Fibroblast of mammary gland (primary cell): ENCODE measurements at regions not wholly inside any gene's neighbourhood (a gene's known extent, or its start where the extent isn't known, plus 50 kb on each side); places are given as distances from the start of the nearest gene placed in this dataset.

Source experiments
- DNase-seq: peaks from one replicate; pipeline ENCODE4 v3.0.0-alpha.2; 2010; ENCODE audit warnings: low read depth
- H3K4me3 ChIP-seq: 2 replicates; pipeline ENCODE4 v1.5.1; 2011; ENCODE audit warnings: low read depth, mild to moderate bottlenecking, low read length, moderate library complexity; ENCODE audit not compliant: control insufficient read depth
- TF ChIP-seq, protein P1 (sequence below): conservative IDR thresholded peaks from 2 replicates; pipeline ENCODE4 v1.5.1; 2011; ENCODE audit warnings: low read depth, low read length, inconsistent platforms; ENCODE audit not compliant: control insufficient read depth, insufficient read depth

DNA sequence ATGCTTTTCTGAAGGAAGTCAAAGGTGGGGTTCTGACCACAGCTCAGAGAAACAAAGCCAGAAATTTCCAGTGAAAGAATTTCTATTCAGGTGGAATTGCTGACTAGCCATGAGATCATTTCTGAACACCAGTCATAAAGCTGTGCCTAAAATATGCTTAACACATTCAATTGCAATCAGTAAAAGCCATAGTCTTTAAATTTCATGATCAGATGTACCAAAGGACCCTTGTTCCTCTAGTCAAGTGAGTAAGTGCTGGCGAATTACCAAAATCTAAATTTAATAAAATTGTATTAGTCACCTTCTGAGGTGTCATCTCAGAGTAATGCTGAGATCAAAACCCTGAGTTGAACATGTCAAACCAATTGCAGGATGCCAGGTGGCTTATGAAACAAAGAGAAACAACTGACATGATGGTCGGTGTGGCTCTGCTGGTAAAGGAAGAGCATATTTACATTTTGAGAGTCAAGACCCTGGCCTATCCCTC, 334.2 kb upstream of the CCNH start:
- TF ChIP-seq, protein P1, sequence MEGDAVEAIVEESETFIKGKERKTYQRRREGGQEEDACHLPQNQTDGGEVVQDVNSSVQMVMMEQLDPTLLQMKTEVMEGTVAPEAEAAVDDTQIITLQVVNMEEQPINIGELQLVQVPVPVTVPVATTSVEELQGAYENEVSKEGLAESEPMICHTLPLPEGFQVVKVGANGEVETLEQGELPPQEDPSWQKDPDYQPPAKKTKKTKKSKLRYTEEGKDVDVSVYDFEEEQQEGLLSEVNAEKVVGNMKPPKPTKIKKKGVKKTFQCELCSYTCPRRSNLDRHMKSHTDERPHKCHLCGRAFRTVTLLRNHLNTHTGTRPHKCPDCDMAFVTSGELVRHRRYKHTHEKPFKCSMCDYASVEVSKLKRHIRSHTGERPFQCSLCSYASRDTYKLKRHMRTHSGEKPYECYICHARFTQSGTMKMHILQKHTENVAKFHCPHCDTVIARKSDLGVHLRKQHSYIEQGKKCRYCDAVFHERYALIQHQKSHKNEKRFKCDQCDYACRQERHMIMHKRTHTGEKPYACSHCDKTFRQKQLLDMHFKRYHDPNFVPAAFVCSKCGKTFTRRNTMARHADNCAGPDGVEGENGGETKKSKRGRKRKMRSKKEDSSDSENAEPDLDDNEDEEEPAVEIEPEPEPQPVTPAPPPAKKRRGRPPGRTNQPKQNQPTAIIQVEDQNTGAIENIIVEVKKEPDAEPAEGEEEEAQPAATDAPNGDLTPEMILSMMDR: no peak
- H3K4me3 ChIP-seq: no peak overlapping the region
- DNase-seq: peak; percentile 47

DNA sequence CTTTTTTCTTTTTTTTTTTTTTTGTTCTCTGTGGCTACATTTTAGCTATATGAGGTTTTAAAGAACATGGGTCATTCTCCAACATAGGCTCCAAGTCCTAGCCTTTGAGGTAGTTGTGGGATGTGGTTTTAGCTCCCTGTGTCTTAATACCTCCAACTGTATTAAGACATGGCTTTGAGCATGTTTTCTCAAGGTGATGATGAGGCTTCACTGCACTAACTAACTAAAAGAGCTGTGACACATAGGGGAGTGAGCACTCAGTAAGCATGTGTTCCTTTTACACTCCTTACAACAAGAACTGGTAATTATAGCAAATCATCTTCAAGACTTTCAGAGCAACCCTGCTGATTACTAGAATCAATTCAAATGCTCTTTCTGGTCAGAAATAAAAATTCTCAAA, 333.6 kb upstream of the CCNH start:
- no peak overlapping the region for H3K4me3 ChIP-seq
- no peak for DNase-seq
- TF ChIP-seq, protein P1: no peak

DNA sequence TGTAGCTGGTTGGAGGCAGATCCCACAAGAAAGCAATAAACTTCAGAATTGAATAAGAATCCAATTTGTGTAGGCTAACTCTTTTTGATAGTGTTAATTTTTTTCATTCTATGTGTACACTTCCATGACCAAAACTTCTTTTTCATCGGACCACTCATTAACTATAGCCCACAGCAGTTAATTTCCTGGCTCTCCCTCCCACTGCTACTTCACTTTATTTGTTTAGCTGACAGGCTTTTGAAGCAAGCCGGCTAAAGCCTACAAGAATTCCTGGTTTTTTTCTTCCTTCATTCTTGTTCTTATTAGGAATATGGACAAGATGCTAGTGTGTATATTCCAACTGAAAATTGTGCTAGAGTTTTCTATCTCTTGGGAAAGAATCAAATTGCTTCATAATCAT, 329.2 kb upstream of the CCNH start:
- TF ChIP-seq, protein P1: no peak
- no peak for DNase-seq
- no peak overlapping the region for H3K4me3 ChIP-seq

DNA sequence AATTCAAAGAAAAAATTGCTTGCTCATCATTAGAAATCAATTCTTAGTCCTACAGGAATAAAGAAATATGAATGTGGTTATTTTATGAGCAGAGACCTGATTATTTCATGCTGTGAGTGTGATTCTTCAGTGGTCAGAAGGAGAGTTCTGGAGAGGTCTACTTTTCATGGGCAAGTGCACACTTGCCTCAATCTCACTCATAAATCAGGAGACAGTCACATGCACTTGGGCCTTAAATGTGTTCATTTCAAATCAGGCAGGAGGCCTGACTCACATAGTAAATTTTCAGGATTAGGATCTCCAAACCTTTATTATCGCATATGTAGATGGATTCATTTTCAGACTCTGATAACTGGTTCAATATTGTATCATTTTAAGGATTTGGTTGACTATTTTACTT, 323.2 kb upstream of the CCNH start:
- no peak for DNase-seq
- no peak overlapping the region for H3K4me3 ChIP-seq
- TF ChIP-seq, protein P1: no peak

DNA sequence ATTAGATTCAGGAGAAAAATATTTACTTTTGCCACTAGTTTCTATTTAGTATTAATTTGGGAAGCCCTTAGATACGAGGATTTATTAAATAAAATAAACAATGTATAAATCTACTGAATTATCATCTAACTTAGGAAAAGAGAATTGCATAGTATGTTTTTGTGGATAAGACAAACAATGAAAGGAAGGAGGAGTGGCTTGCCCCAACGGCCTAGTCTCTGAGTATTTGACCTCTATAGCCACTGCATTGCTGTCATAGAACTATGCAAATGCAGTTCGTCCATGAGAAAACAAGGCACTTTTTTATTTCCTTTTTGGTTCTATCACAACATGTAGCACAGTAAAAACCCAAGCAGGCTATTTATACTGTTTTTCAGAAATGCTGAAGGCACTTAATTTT, 321.2 kb upstream of the CCNH start:
- TF ChIP-seq, protein P1: no peak
- DNase-seq: no peak
- H3K4me3 ChIP-seq: no peak overlapping the region

DNA sequence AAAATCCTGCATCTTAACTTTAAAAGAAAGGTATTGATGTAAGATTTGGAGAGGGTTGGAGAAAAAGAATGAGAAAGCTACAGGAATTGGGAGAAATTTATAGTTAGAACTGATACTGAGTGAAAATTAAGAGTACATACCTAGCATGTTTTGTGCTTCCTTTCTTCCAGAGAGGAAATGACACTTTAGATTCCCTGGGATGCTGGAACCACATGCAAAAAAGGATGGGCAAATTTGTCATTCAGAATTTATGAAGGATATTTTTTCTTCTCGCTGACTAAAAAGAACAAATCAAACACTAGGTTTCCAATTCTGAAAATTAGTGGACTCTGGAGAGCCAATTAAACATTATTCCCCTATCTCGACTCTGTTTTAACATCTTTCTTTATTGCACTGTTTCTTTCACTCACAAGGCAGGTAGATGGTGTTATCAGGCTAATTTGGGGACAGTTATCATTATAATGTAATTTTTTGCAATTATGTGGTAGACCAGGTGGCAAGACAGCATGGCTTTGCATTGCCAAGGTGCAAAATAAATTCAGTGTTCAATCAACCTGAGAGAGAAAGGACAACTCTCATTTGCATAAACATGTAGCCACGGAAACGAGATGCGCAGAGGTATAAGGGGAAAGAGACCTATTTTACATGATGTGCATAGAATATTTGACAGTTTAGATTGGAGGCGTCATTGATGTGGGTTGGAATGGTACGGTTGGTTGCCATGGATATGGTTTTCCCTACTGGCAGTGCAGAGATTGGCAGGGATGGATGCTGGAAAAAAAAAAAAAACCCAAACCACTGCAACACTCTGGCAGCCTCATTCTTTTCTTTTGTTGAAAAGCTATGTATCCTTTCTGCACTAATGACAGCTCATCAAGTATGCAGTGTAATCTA, 320.4 kb upstream of the CCNH start:
- DNase-seq: no peak
- H3K4me3 ChIP-seq: no peak overlapping the region
- TF ChIP-seq, protein P1: no peak

DNA sequence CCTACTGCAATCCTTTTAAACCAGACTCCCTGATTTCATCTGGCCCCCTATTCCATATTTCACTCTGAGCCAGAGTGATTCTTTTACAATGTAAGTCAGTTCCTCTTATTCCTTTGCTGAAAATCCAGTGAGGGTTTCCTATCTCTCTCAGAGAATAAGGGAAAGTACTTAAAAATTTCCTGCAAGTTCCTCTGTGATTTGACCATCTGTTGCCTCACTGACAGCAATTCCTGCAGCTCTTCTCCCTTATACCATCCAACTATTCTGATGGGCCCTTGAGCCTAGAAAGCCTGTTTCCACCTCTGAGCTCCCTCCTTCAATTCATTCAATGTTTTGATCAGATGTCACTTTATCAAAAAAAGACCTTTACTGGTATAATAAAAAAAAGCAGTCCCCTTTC, 317.1 kb upstream of the CCNH start:
- DNase-seq: no peak
- TF ChIP-seq, protein P1: no peak
- no peak overlapping the region for H3K4me3 ChIP-seq
